Stomach (tissue), 8 donors: ENCODE measurements at regions not wholly inside any gene's neighbourhood (a gene's known extent, or its start where the extent isn't known, plus 50 kb on each side); places are given as distances from the start of the nearest gene placed in this dataset.
"Not testable (repeated sequence)": the region's sequence is repeated elsewhere in the genome, so short reads cannot be mapped to it uniquely, and the experiment has no call there.

Source experiments
- DNase-seq, 2 donors: peaks; one replicate each; pipeline versions ENCODE4 v3.0.0 to v3.0.0-alpha.2; 2013 to 2019
- H3K27ac ChIP-seq, 5 donors: fragments of 200-600 bp in 4 of 5; sonication (generic) in 4 of 5; one replicate each; pipeline ENCODE4 v1.5.1; 2013 to 2019; ENCODE audit warnings: mild to moderate bottlenecking in 1 of 5, moderate library complexity in 1 of 5
- H3K27me3 ChIP-seq, 3 donors: fragments of 200-600 bp; sonication (generic); one replicate each; pipeline ENCODE4 v1.5.1; 2017 to 2019; ENCODE audit warnings: mixed run types in 1 of 3
- H3K36me3 ChIP-seq, 4 donors: fragments of 200-600 bp; sonication (generic); 1 replicate in 3 of 4; 2 replicates in 1 of 4; pipeline ENCODE4 v1.5.1; 2016 to 2019
- H3K4me1 ChIP-seq, 4 donors: fragments of 200-600 bp; sonication (generic); one replicate each; pipeline ENCODE4 v1.5.1; 2016 to 2019
- H3K4me3 ChIP-seq, 4 donors: fragments of 200-600 bp; sonication (generic) in 3 of 4; one replicate each; pipeline ENCODE4 v1.5.1; 2016 to 2019; ENCODE audit warnings: mild to moderate bottlenecking in 1 of 4
- H3K9me3 ChIP-seq, 4 donors: fragments of 200-600 bp; sonication (generic); one replicate each; pipeline ENCODE4 v1.5.1; 2016 to 2019
- EP300 ChIP-seq: sonication (generic); formaldehyde crosslinking; IDR thresholded peaks from one replicate; pipeline ENCODE4 v1.6.1; 2017; ENCODE audit warnings: antibody characterized with exemption
- POLR2A ChIP-seq, 4 donors: fragments of 450-650 bp; IDR thresholded peaks; one replicate each; pipeline ENCODE4 v1.6.1; 2016; ENCODE audit warnings: antibody characterized with exemption in 4 of 4, control low read depth in 2 of 4, mild to moderate bottlenecking in 1 of 4, moderate library complexity in 1 of 4
- POLR2AphosphoS5 ChIP-seq, 3 donors: sonication (generic); formaldehyde crosslinking; IDR thresholded peaks; one replicate each; pipeline ENCODE4 v1.6.1; 2016; ENCODE audit warnings: antibody characterized with exemption in 3 of 3
- WGBS, 5 donors: extraction: QIAGEN DNeasy Blood & Tissue Kit in 3 of 5; methylation state at CpG; one replicate each; pipeline versions ENCODE4 v1.1.5 to v1.1.7; 2013 to 2018; 5-methylcytosine and 5-hydroxymethylcytosine counted together
- intact Hi-C: fragments of 100-400 bp; cut with DNase I; formaldehyde crosslinking; loops from one replicate; pipeline ENCODE4 v1.15.1; 2023; ENCODE audit warnings: low total_unique reads
- TF ChIP-seq, protein P1 (sequence below), 7 experiments: fragments of 450-650 bp in 4 of 7; fragments of 200-600 bp in 3 of 7; sonication (generic) in 3 of 7; IDR thresholded peaks; one replicate each; pipeline ENCODE4 v1.5.1; 2016 to 2019; ENCODE audit warnings: antibody characterized with exemption in 7 of 7, control low read depth in 2 of 7, mild to moderate bottlenecking in 1 of 7
- donor health status: healthy with polysubstance abuse.
- donor health status: Bipolar disorder and iron deficiency.
- donor health status: healthy.

DNA sequence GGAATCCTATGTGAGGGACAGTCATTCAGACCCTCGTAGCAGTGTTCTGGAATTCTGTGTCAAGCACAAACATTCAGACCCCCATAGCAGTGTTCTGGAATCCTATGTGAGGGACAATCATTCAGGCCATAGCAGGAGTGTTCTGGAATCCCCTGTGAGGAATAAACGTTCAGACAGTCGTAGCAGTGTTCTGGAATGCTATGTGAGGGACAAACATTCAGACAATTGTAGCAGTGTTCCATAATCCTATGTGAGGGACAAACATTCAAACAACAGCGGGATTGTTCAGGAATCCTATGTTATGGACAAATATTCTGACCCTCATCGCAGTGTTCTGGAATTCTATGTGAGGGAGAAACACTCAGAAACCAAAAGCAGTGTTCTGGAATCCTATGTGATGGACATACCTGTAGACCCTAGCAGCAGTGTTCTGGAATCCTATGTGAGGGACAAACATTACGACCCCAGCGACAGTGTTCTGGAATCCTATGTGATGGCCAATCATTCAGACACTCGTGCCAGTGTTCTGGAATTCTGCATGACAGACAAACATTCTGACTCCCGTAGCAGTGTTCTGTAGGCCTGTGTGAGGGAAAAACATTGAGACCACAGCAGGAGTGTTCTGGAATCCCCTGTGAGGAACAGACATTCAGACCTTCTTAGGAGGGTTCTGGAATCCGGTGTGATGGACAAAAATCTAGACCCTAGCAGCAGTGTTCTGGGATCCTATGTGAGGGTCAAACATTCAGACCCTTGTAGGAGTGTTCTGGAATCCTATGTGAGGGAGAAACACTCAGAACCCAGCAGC lies 388.1 kb upstream of the SPATA31A5 start:
- 46 to 57% (median 52%) methylated on average over 9 to 10 of the region's 10 CpGs for whole genome bisulfite sequencing, 5 donors
- H3K4me3 ChIP-seq, H3K4me1 ChIP-seq, H3K27ac ChIP-seq, H3K36me3 ChIP-seq, H3K27me3 ChIP-seq, DNase-seq, intact Hi-C loops: not testable (repeated sequence)
- H3K9me3 ChIP-seq, result peaks cover 0 to 78% (median 32%) of the 10 kb centered on the region in 4 donors

DNA sequence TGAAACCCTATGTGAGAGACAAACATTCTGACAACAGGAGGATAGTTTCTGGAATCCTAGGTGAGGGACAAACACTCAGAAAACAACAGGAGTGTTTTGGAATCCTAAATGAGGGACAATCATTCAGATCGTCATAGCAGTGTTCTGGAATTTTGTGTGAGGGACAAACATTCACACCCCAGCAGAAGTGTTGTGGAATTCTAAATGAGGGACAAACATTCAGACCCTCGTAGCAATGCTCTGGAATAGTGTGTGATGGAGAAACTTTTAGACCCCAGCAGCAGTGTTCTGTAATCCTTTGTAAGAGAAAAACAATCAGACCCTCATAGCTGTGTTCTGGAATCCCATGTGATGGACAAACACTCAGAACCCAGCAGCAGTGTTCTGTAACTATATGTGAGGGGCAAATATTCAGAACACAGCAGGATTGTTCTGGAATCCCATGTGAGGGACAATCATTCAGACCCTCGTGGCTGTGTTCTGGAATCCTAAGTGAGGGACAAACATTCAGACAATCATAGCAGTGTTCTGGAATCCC lies 387.4 kb upstream of the SPATA31A5 start:
- H3K4me1 ChIP-seq, H3K27ac ChIP-seq, intact Hi-C loops, H3K4me3 ChIP-seq, DNase-seq, H3K36me3 ChIP-seq, H3K27me3 ChIP-seq: not testable (repeated sequence)
- H3K9me3 ChIP-seq, result peaks cover 0 to 71% (median 27%) of the 10 kb centered on the region in 4 donors
- 44 to 59% (median 48%) methylated on average over 3 of the region's 3 CpGs for WGBS, 5 donors

DNA sequence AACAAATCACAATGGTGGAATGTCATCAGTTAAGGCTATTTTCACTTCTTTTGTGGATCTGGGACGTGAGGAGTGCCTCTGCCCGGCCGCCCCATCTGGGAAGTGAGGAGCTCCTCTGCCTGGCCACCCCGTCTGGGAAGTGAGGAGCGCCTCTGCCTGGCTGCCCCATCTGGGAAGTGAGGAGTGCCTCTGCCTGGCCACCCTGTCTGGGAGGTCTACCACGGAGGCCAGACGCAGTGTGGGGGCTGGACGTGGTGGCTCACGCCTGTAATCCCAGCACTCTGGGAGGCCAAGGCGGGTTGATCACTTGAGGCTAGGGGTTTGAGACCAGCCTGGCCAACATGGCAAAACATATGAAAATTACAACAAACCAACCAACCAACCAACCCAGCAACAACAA lies 369.7 kb upstream of the SPATA31A5 start:
- 85 to 86% (median 85%) methylated on average over 10 of the region's 10 CpGs for WGBS, 5 donors
- intact Hi-C loops, DNase-seq, H3K27ac ChIP-seq, H3K4me1 ChIP-seq, H3K27me3 ChIP-seq, H3K36me3 ChIP-seq, H3K4me3 ChIP-seq: not testable (repeated sequence)
- peaks cover 0 to 57% (median 36%) of the 10 kb centered on the region in 4 donors for H3K9me3 ChIP-seq

DNA sequence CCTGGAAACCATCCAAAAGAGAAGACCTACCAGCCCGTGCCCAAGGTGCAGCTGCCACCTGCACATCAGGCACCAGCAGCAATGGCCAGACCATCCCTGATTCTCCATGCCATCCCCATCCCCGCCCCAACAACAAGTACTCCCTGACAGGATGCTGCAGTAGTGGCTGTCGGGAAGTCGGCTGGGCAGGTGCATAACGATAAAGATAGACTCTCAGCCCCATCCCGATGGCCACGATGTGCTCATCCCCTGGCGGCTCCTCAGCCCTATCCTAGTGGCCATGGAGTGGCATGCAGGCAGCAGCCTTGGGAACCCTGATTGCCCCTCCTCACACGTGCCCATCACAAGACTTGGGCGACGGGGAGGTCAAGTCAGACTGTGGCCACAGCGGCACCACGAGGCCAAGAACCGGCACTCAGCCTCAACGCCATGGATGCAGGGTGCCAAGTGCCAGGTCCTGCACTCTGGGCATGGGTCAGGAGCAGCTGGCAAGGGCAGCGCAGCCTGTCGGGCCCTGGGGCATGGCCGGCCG lies 368.8 kb upstream of the SPATA31A5 start:
- Histone ChIP-seq H3K36me3 (no peaks in the 10 kb centered on the region), H3K9me3 (peaks cover 0 to 51% (median 35%) of the 10 kb centered on the region in 4 donors), H3K4me1 (no peaks in the 10 kb centered on the region), H3K4me3 (no peak overlapping the region), H3K27ac (no peak overlapping the region), H3K27me3 (no peaks in the 10 kb centered on the region)
- DNase-seq, result no peak
- 89 to 94% (median 91%) methylated on average over 8 to 19 of the region's 19 CpGs for WGBS, 5 donors
- intact Hi-C loops, result no loop called here
- TF ChIP-seq POLR2A (IDR thresholded peaks at IDR 0.05) (no peak), EP300 (no peak), POLR2AphosphoS5 (IDR thresholded peaks at IDR 0.05) (no peak)
- TF ChIP-seq, protein P1, sequence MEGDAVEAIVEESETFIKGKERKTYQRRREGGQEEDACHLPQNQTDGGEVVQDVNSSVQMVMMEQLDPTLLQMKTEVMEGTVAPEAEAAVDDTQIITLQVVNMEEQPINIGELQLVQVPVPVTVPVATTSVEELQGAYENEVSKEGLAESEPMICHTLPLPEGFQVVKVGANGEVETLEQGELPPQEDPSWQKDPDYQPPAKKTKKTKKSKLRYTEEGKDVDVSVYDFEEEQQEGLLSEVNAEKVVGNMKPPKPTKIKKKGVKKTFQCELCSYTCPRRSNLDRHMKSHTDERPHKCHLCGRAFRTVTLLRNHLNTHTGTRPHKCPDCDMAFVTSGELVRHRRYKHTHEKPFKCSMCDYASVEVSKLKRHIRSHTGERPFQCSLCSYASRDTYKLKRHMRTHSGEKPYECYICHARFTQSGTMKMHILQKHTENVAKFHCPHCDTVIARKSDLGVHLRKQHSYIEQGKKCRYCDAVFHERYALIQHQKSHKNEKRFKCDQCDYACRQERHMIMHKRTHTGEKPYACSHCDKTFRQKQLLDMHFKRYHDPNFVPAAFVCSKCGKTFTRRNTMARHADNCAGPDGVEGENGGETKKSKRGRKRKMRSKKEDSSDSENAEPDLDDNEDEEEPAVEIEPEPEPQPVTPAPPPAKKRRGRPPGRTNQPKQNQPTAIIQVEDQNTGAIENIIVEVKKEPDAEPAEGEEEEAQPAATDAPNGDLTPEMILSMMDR (IDR thresholded peaks at IDR 0.05), result no peak

DNA sequence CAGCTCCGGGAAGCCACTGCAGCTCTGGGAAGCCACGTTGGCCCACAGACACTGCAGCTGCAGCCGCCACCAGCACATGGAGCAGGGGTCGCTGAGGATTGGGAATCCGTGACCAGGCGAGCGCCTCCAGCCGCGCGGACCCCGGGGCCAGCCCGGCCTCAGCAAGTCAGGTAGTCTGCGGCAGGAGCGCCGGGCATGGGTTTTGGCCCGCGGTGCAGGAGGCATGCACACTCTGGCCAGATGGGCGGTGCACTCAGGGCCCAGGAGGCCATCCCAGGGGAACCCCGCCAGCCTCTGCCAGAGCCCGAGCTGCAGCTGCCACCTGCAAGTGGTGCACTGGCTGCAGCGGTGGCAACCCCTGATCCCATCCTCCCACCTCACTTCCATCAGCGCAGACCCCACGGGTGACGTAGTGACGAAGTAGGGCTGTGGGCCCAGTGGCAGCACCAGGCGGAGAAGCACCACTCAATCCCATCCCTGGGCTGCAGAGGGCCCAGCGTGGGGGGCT lies 368.3 kb upstream of the SPATA31A5 start:
- Histone ChIP-seq H3K4me1 (no peaks in the 10 kb centered on the region), H3K36me3 (no peaks in the 10 kb centered on the region), H3K27me3 (no peaks in the 10 kb centered on the region), H3K27ac (no peak overlapping the region), H3K4me3 (no peak overlapping the region), H3K9me3 (peaks cover 0 to 47% (median 33%) of the 10 kb centered on the region in 4 donors)
- TF ChIP-seq, protein P1 (IDR thresholded peaks at IDR 0.05), result no peak
- no peak for TF ChIP-seq POLR2A (IDR thresholded peaks at IDR 0.05)
- TF ChIP-seq POLR2AphosphoS5 (IDR thresholded peaks at IDR 0.05), result no peak
- TF ChIP-seq EP300, result no peak
- no peak for DNase-seq
- intact Hi-C loops, result no loop called here
- WGBS, 5 donors, result 91 to 94% (median 92%) methylated on average over 19 to 27 of the region's 27 CpGs; no CpG with 5 or more reads in 1 of the 5 donors
